ENCODE measurements at regions not wholly inside any gene's neighbourhood (a gene's known extent, or its start where the extent isn't known, plus 50 kb on each side); places are given as distances from the start of the nearest gene placed in this dataset.

- H2AFZ ChIP-seq (ENCODE audit: low read depth, low read length): no peak overlapping the region
- FAIRE-seq (no peak), DNase-seq (ENCODE audit: low read depth, low spot score) (no peak)
- no peak overlapping the region for H3K4me2 ChIP-seq (ENCODE audit: insufficient read depth, low read length)
- BruUV-seq (replicated peaks): no TSS peak
- H3K4me1 ChIP-seq (ENCODE audit: control insufficient read depth, extremely low read depth, insufficient read depth, low read length): no peaks in the 10 kb centered on the region
- H3K9ac ChIP-seq (replicated peaks; ENCODE audit: extremely low read depth, insufficient read depth, low read length): no peak overlapping the region
- no peaks in the 10 kb centered on the region for H3K9me3 ChIP-seq (replicated peaks; ENCODE audit: control insufficient read depth, insufficient read depth, low read length)
- ChIA-PET CTCF (no interaction called here), POLR2A (no interaction called here)
- intact Hi-C loops (cut with micrococcal nuclease) (loop anchor here (10.0 kb wide), 1 partner anchor 896 kb away; no protein-coding TSS in a partner anchor), dilution Hi-C loops (cut with MboI; ENCODE audit: extremely low pct_ligation_motif_present, low sequenced_read_pairs) (no loop called here)
- H4K20me1 ChIP-seq (replicated peaks; ENCODE audit: control insufficient read depth, extremely low read depth, insufficient read depth, low read length): no peaks in the 10 kb centered on the region
- no peaks in the 10 kb centered on the region for H3K36me3 ChIP-seq (ENCODE audit: control insufficient read depth in 2 of 2, extremely low read depth in 1 of 2, insufficient read depth in 2 of 2, low read length in 2 of 2)
- no peak overlapping the region for H3K27ac ChIP-seq (ENCODE audit: insufficient read depth, low read depth, low read length)
- no peak overlapping the region for H3K4me3 ChIP-seq (replicated peaks in 1 of 3; ENCODE audit: insufficient read depth in 1 of 3, low read depth in 1 of 3, low read length in 3 of 3)
- no peaks in the 10 kb centered on the region for H3K9me1 ChIP-seq (replicated peaks; ENCODE audit: control insufficient read depth, extremely low read depth, insufficient read depth, low read length)
- H3K27me3 ChIP-seq (ENCODE audit: control insufficient read depth in 2 of 2, insufficient read depth in 2 of 2, low read length in 2 of 2): peaks cover 7 to 13% of the 10 kb centered on the region in 2 experiments
- no peaks in the 10 kb centered on the region for H3K79me2 ChIP-seq (ENCODE audit: control insufficient read depth, insufficient read depth, low read length)
- no peak for TF ChIP-seq FOS (IDR thresholded peaks at IDR 0.05; ENCODE audit: borderline replicate concordance, insufficient read depth, low read length)
- TF ChIP-seq JUN (IDR thresholded peaks at IDR 0.05; ENCODE audit: borderline replicate concordance, insufficient read depth, insufficient read length, low read depth): no peak
- TF ChIP-seq POLR2AphosphoS5 (IDR thresholded peaks at IDR 0.05; ENCODE audit: insufficient read depth, low read depth, low read length): no peak
- no peak for TF ChIP-seq MYC (IDR thresholded peaks at IDR 0.05; ENCODE audit: low read depth, low read length)
- TF ChIP-seq POLR2A (IDR thresholded peaks at IDR 0.05; ENCODE audit: low read depth, low read length): no peak
- TF ChIP-seq GATA2 (IDR thresholded peaks at IDR 0.05; ENCODE audit: insufficient read depth, insufficient read length, low read depth, low read length): no peak
- no peak for TF ChIP-seq CTCF (IDR thresholded peaks at IDR 0.05; ENCODE audit: extremely low read depth in 1 of 2, insufficient read depth in 1 of 2, low read depth in 1 of 2, low read length in 2 of 2)
Observed at GRCh38 chr10:6788731-6789130, 208.7 kb upstream of the PRKCQ start.
